Upper lobe of right lung (tissue), 1 donor: ENCODE measurements at regions not wholly inside any gene's neighbourhood (a gene's known extent, or its start where the extent isn't known, plus 50 kb on each side); places are given as distances from the start of the nearest gene placed in this dataset.
"Not testable (repeated sequence)": the region's sequence is repeated elsewhere in the genome, so short reads cannot be mapped to it uniquely, and the experiment has no call there.

Experiments used
- ATAC-seq: fragments of 200-7000 bp; cut with Tn5 transposase; one replicate; pipeline ENCODE4 v1.9.1; 2020; ENCODE audit warnings: mild to moderate bottlenecking, moderate library complexity
- DNase-seq: peaks from one replicate; pipeline ENCODE4 v3.0.0-alpha.2; 2020
- H3K27ac ChIP-seq: fragments of 200-600 bp; one replicate; pipeline ENCODE4 v1.8.0; 2022
- H3K27me3 ChIP-seq: fragments of 200-600 bp; one replicate; pipeline ENCODE4 v1.8.0; 2022; ENCODE audit warnings: mild to moderate bottlenecking
- H3K36me3 ChIP-seq: fragments of 200-600 bp; one replicate; pipeline ENCODE4 v1.8.0; 2022
- H3K4me1 ChIP-seq: fragments of 200-600 bp; one replicate; pipeline ENCODE4 v1.8.0; 2022
- H3K4me3 ChIP-seq: fragments of 200-600 bp; one replicate; pipeline ENCODE4 v1.8.0; 2022; ENCODE audit warnings: mild to moderate bottlenecking
- H3K9me3 ChIP-seq: fragments of 200-600 bp; one replicate; pipeline ENCODE4 v1.8.0; 2022
- CTCF ChIP-seq: fragments of 200-600 bp; IDR thresholded peaks from one replicate; pipeline ENCODE4 v1.8.0; 2022; ENCODE audit warnings: antibody characterized with exemption
- intact Hi-C: fragments of 100-400 bp; cut with DNase I; formaldehyde crosslinking; loops from one replicate; pipeline ENCODE4 v1.11.0; 2022
- donor health status: DM: no; HTN: yes; CAD: no; lungs with severe emphysema.

- H3K4me1 ChIP-seq, result no peaks in the 10 kb centered on the region
- H3K36me3 ChIP-seq, result no peaks in the 10 kb centered on the region
- no peak overlapping the region for H3K4me3 ChIP-seq
- TF ChIP-seq CTCF, result no peak
- no peak overlapping the region for H3K27ac ChIP-seq
- DNase-seq (no peak), ATAC-seq (no peak)
- no peaks in the 10 kb centered on the region for H3K9me3 ChIP-seq
- intact Hi-C loops, result no loop called here
- H3K27me3 ChIP-seq, result no peaks in the 10 kb centered on the region
Measured at GRCh38 chr1:58059789-58060188, 486.7 kb downstream of the OMA1 start.

GRCh38 chr1:58058323-58058722, 488.2 kb downstream of the OMA1 start:
- Histone ChIP-seq H3K36me3 (no peaks in the 10 kb centered on the region), H3K27me3 (no peaks in the 10 kb centered on the region), H3K4me3 (no peak overlapping the region), H3K9me3 (no peaks in the 10 kb centered on the region), H3K4me1 (no peaks in the 10 kb centered on the region), H3K27ac (no peak overlapping the region)
- intact Hi-C loops, result no loop called here
- no peak for TF ChIP-seq CTCF
- no peak for ATAC-seq
- no peak for DNase-seq

- TF ChIP-seq CTCF, result no peak
- DNase-seq, result no peak
Measured at GRCh38 chr1:58057826-58058225, 488.7 kb downstream of the OMA1 start.

GRCh38 chr1:58051187-58051586, 495.3 kb downstream of the OMA1 start:
- H3K9me3 ChIP-seq, intact Hi-C loops, H3K27ac ChIP-seq, H3K27me3 ChIP-seq, H3K4me1 ChIP-seq, ATAC-seq, H3K36me3 ChIP-seq, DNase-seq, H3K4me3 ChIP-seq: not testable (repeated sequence)

More at GRCh38 chr1:58057826-58058225, 488.7 kb downstream of the OMA1 start:
- no peak overlapping the region for H3K27ac ChIP-seq
- no peaks in the 10 kb centered on the region for H3K4me1 ChIP-seq
- intact Hi-C loops, result no loop called here
- no peaks in the 10 kb centered on the region for H3K27me3 ChIP-seq
- H3K36me3 ChIP-seq, result no peaks in the 10 kb centered on the region
- no peaks in the 10 kb centered on the region for H3K9me3 ChIP-seq
- no peak overlapping the region for H3K4me3 ChIP-seq
- no peak for ATAC-seq

- no peak overlapping the region for H3K27ac ChIP-seq
- no peaks in the 10 kb centered on the region for H3K9me3 ChIP-seq
- intact Hi-C loops, result no loop called here
- H3K36me3 ChIP-seq, result no peaks in the 10 kb centered on the region
- peak; percentile 76 for ATAC-seq
- no peak overlapping the region for H3K4me3 ChIP-seq
- no peak for DNase-seq
- no peaks in the 10 kb centered on the region for H3K4me1 ChIP-seq
- H3K27me3 ChIP-seq, result no peaks in the 10 kb centered on the region
- TF ChIP-seq CTCF, result peak; percentile 71
Measured at GRCh38 chr1:58047265-58047858, 499.2 kb downstream of the OMA1 start.

GRCh38 chr1:58045094-58045705, 501.3 kb downstream of the OMA1 start:
- Histone ChIP-seq H3K4me3 (no peak overlapping the region), H3K9me3 (no peaks in the 10 kb centered on the region), H3K36me3 (no peaks in the 10 kb centered on the region), H3K4me1 (no peaks in the 10 kb centered on the region), H3K27me3 (no peaks in the 10 kb centered on the region), H3K27ac (no peak overlapping the region)
- ATAC-seq (peak; percentile 15), DNase-seq (no peak)
- TF ChIP-seq CTCF, result no peak
- intact Hi-C loops, result no loop called here
